ENCODE measurements at regions not wholly inside any gene's neighbourhood (a gene's known extent, or its start where the extent isn't known, plus 50 kb on each side); places are given as distances from the start of the nearest gene placed in this dataset.

GRCh38 chr2:7886666-7887065 is 795.2 kb upstream of the ID2 start:
- TF ChIP-seq CTCF (IDR thresholded peaks at IDR 0.05) (no peak), POLR2A (IDR thresholded peaks at IDR 0.05) (no peak), EP300 (IDR thresholded peaks at IDR 0.05) (no peak)
